Fibroblast of upper back skin (primary cell): ENCODE measurements at regions not wholly inside any gene's neighbourhood (a gene's known extent, or its start where the extent isn't known, plus 50 kb on each side); places are given as distances from the start of the nearest gene placed in this dataset.
A peak's percentile ranks its signal among the peaks of the same experiment; 100 is the strongest.
"Not testable (repeated sequence)": the region's sequence is repeated elsewhere in the genome, so short reads cannot be mapped to it uniquely, and the experiment has no call there.

Experiments used
- DNase-seq: peaks from one replicate; pipeline ENCODE4 v3.0.0-alpha.2; 2013

DNA sequence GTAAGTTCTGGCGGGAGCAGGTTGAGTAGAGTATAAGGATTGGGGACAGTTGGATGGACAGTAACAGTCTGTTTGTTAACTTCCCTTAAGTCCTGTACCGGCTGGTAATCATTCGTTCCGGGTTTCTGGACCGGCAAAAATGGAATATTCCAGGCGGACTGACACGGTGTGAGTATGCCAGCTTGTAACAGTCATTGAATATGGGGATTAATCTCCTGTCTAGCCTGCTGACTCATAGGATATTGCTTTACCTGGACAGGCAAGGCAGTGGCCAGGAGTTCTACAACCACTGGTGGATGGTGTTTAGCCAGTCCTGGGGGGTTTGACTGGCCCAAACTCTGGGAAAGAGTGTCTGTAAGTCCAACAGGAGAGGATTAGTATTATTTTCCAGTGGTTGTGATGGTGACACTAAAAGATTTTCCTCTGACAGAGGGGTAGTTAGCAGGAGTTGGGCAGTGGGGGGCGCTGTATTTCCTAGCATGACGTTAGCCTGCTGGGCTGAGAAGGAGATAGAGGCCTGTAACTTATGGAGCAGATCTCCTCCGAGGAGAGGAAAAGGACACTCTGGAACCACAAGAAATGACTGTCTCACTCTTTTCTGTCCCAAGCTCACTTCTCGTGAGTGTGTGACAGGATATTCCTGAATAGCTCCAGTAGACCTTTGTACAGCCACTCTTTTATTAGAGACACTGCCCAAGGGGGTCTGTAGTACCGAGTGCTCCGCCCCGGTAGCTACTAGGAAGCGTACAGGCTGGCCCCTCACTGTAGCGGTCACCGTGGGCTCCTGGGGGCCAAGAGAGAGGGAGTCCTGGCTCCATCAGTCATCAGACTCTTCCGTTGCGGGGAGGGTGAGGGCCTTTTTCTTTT lies 152.2 kb downstream of the TRIM27 start:
- no peak for DNase-seq

GRCh38 chr6:28772480-28773381 lies 151.1 kb downstream of the TRIM27 start:
- DNase-seq = no peak

GRCh38 chr6:28774292-28775051 lies 149.3 kb downstream of the TRIM27 start:
- DNase-seq = no peak

GRCh38 chr6:28775052-28775376 lies 148.8 kb downstream of the TRIM27 start:
- DNase-seq = no peak

- no peak for DNase-seq
Observed at GRCh38 chr6:28775405-28776129, 148.2 kb downstream of the TRIM27 start.

GRCh38 chr6:28776269-28777146 lies 147.3 kb downstream of the TRIM27 start:
- no peak for DNase-seq

DNA sequence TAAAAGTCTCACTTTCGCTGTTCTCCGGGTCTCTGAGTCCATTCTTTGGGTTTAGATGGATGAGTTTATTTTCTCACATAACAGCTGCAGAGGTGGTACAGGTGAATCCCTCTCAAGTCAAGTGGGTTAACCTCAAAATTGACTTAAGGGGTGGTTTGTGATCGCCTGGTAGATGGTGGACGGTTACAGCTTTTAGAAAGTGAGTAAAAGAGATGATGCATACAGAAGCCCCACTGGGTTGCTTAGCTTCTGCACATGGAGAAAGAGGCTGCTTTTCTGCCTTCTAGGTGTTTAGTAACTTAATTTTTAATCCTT lies 146.7 kb downstream of the TRIM27 start:
- DNase-seq = no peak

- no peak for DNase-seq
Observed at GRCh38 chr6:28782113-28782673, 141.6 kb downstream of the TRIM27 start.

GRCh38 chr6:28785962-28786679 lies 137.7 kb downstream of the TRIM27 start:
- no peak for DNase-seq

GRCh38 chr6:28789553-28790083 lies 134.2 kb downstream of the TRIM27 start:
- DNase-seq = peak; percentile 71

DNA sequence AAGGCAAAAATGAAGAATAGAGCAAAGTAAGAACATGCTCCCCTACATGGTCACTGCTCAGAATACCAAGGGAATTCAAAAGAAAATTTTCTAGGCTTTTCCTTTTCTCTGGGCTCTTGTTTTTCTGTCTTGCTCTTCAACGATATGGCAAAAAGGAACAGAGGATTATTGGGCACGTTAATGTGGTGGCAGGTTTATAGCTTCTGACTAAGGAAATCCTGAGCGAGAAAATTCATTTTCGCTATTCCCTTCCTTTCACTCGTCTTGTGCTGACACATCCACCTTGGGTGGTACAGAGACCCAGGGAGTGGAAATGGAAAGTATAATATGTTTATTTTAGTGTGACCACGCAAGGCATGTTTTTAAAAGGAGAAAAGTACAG lies 132.8 kb downstream of the TRIM27 start:
- DNase-seq = no peak

- peak; percentile 26 for DNase-seq
Observed at GRCh38 chr6:28794175-28795002, 129.4 kb downstream of the TRIM27 start.

- not testable (repeated sequence) for DNase-seq
Observed at GRCh38 chr6:28800647-28801046, 123.1 kb downstream of the TRIM27 start.

GRCh38 chr6:28802417-28803336 lies 121.1 kb downstream of the TRIM27 start:
- peak; percentile 58 for DNase-seq

DNA sequence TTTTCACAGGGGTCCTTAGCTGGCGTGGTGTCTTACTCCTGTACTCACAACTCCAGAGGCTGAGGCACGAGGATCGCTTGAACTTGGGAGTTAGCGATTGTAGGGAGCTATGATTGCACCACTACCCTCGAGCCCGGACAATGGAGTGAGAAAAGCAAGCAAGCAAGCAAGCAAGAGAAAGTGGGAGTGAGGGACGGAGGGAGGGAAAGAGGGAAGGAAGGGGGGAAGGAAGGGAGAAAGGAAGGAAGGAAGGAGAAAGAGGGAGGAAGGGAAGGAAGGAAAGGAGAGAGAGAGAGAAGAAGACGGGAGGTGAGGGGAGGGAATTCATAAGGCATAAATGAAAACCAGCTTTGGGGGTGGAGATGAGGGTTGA lies 120.5 kb downstream of the TRIM27 start:
- DNase-seq = no peak

- DNase-seq = peak; percentile 72
Observed at GRCh38 chr6:28807682-28808280, 116.0 kb downstream of the TRIM27 start.

DNA sequence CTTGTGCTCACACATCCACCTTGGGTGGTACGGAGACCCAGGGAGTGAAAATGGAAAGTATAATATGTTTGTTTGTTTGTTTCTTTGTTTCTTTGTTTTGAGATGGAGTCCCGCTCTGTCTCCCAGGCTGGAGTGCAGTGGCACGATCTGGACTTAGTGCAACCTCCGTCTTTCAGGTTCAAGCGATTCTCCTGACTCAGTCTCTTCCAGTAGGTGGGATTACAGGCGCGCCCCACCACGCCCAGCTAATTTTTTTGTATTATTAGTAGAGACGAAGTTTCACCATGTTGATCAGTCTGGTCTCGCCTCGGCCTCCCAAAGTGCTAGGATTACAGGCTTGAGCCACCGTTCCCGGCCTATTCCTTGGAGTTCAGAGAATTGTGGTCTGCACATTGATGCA lies 115.4 kb downstream of the TRIM27 start:
- DNase-seq = no peak
